T-helper 17 cell (primary cell): ENCODE measurements at regions not wholly inside any gene's neighbourhood (a gene's known extent, or its start where the extent isn't known, plus 50 kb on each side); places are given as distances from the start of the nearest gene placed in this dataset.
"Not testable (repeated sequence)": the region's sequence is repeated elsewhere in the genome, so short reads cannot be mapped to it uniquely, and the experiment has no call there.

Experiments
- ATAC-seq: fragments of 150-1000 bp; cut with Tn5 transposase; 2 replicates; pipeline ENCODE4 v1.10.0; 2021; ENCODE audit warnings: mild to moderate bottlenecking, moderate library complexity
- DNase-seq, 3 donors: peaks; one replicate each; pipeline versions ENCODE4 v3.0.0 to v3.0.0-alpha.2; 2020 to 2021
- H3K9me3 ChIP-seq: one replicate; pipeline ENCODE4 v1.7.0; 2013; ENCODE audit warnings: low read length, mild to moderate bottlenecking; ENCODE audit not compliant: control insufficient read depth, poor library complexity, severe bottlenecking
- H3K27ac Mint-ChIP-seq: one replicate; pipeline ENCODE4 v1.8.0; 2022; ENCODE audit warnings: mild to moderate bottlenecking, moderate library complexity, mixed read lengths
- H3K27me3 Mint-ChIP-seq: one replicate; pipeline ENCODE4 v1.8.0; 2022; ENCODE audit warnings: mixed read lengths
- H3K36me3 Mint-ChIP-seq: one replicate; pipeline ENCODE4 v1.8.0; 2022; ENCODE audit warnings: low read depth, mixed read lengths
- H3K4me1 Mint-ChIP-seq: one replicate; pipeline ENCODE4 v1.8.0; 2022; ENCODE audit warnings: mild to moderate bottlenecking, mixed read lengths
- H3K4me3 Mint-ChIP-seq: one replicate; pipeline ENCODE4 v1.8.0; 2022; ENCODE audit warnings: mild to moderate bottlenecking, moderate library complexity, mixed read lengths

DNA sequence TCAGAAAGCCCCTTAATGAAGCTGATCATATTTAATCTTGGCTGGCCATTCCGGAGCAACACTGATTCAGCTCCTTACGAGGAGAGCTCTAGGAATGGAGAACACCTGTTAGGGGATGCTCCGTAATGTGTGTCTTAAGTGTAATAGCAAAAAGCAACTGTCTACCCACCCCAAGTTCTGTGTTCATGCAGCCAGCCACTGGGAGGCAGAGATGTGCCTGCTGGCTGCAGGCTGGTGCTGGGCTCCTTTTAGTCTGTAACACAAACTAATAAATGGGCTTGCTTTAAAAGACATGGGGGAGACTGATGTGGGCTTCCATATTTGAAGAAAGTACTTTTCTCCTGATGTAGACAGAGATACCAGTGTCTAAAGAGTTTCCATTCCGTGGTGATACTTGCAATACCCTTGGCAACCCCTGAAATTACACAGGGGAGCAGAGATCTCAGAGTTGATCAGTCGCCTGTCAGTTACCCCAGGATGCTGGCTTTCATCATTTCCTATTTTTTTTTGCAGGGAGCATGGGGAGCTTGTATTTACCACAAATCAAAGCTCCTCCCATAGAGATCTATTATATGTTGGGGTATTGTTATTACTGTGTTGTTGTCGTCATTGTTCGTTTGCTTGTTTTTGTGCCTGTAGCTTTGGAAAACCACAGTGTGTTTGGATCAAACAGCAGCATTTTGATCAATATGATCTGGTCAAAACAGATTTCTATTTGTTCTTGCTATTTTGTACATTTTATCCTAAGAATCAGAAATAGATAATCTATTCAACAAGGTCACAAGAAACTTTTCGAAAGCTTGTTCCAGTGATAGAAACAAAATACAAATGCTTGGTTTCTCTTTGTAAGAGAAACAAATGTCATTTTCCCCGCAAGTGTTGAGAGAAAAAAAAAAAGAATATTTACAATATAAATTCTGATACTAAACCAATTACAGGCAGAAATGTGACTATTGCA is 65.8 kb downstream of the MTX3 start:
- Mint-ChIP-seq H3K36me3 (peaks cover 2% of the 10 kb centered on the region), H3K4me3 (no peak overlapping the region), H3K4me1 (no peaks in the 10 kb centered on the region), H3K27ac (no peak overlapping the region), H3K27me3 (peaks cover 16% of the 10 kb centered on the region)
- ATAC-seq = no peak
- H3K9me3 ChIP-seq = no peaks in the 10 kb centered on the region
- DNase-seq = no peak

DNA sequence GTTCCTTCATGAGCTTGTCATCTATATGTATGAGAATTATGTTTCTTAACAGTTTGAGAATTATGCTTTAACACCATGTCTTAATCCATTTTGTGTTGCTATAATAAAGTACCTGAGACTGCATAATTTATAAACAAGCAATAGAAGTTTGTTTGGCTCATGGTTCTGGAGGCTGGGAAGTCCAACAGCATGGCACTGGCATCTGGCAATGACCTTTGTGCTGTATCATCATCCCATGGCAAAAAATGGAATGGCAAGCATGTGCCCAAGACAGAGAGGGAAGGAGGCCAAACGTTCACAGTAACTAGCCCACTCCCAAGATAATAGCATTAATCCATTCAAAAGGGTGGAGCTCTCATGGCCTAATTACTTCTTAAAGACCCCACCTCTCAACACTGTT is 67.6 kb downstream of the MTX3 start:
- Mint-ChIP-seq H3K4me3 (no peak overlapping the region), H3K36me3 (peaks cover 2% of the 10 kb centered on the region), H3K27ac (no peak overlapping the region), H3K4me1 (no peaks in the 10 kb centered on the region), H3K27me3 (peaks cover 16% of the 10 kb centered on the region)
- no peak for ATAC-seq
- H3K9me3 ChIP-seq = no peaks in the 10 kb centered on the region
- no peak for DNase-seq

DNA sequence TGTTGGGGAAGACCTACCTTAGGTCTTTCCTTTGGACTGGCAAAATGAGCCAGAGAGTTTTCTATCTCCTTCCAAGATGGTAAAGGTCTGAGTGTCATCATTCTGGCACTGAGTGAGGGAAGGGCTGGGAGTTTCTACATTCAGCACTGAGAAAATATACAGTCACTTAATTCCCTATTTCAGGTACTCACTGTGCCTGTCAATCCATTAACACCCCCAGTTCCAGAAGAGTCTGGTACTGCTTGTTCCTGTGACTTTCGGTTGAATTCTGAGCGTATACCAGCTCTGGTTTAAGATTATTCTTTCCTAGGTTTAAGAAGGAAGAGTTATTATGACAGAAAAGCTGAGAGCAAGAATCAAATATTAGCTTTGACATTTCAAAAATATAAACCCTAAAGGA is 68.4 kb downstream of the MTX3 start:
- DNase-seq = no peak
- no peak for ATAC-seq
- no peaks in the 10 kb centered on the region for H3K9me3 ChIP-seq
- H3K27me3 Mint-ChIP-seq = peaks cover 16% of the 10 kb centered on the region
- peaks cover 2% of the 10 kb centered on the region for H3K36me3 Mint-ChIP-seq
- H3K4me1 Mint-ChIP-seq = no peaks in the 10 kb centered on the region
- no peak overlapping the region for H3K27ac Mint-ChIP-seq
- no peak overlapping the region for H3K4me3 Mint-ChIP-seq

DNA sequence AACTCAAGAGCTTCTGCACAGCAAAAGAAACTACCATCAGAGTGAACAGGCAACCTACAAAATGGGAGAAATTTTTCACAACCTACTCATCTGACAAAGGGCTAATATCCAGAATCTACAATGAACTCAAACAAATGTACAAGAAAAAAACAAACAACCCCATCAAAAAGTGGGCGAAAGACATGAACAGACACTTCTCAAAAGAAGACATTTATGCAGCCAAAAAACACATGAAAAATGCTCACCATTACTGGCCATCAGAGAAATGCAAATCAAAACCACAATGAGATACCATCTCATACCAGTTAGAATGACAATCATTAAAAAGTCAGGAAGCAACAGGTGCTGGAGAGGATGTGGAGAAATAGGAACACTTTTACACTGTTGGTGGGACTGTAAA is 83.6 kb downstream of the MTX3 start:
- H3K27ac Mint-ChIP-seq, DNase-seq: not testable (repeated sequence)

DNA sequence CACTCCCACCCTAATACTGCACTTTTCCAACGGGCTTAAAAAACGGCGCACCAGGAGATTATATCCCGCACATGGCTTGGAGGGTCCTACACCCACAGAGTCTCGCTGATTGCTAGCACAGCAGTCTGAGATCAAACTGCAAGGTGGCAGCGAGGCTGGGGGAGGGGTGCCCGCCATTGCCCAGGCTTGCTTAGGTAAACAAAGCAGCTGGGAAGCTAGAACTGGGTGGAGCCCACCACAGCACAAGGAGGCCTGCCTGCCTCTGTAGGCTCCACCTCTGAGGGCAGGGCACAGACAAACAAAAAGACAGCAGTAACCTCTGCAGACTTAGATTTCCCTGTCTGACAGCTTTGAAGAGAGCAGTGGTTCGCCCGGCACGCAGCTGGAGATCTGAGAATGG is 88.5 kb downstream of the MTX3 start:
- H3K36me3 Mint-ChIP-seq, H3K4me1 Mint-ChIP-seq, H3K27ac Mint-ChIP-seq, H3K9me3 ChIP-seq, H3K4me3 Mint-ChIP-seq, DNase-seq, ATAC-seq: not testable (repeated sequence)
- H3K27me3 Mint-ChIP-seq = peaks cover 37% of the 10 kb centered on the region

More for the DNA sequence above, 83.6 kb downstream of the MTX3 start:
- ATAC-seq, H3K4me3 Mint-ChIP-seq, H3K36me3 Mint-ChIP-seq, H3K4me1 Mint-ChIP-seq, H3K9me3 ChIP-seq: not testable (repeated sequence)
- H3K27me3 Mint-ChIP-seq = peaks cover 19% of the 10 kb centered on the region

DNA sequence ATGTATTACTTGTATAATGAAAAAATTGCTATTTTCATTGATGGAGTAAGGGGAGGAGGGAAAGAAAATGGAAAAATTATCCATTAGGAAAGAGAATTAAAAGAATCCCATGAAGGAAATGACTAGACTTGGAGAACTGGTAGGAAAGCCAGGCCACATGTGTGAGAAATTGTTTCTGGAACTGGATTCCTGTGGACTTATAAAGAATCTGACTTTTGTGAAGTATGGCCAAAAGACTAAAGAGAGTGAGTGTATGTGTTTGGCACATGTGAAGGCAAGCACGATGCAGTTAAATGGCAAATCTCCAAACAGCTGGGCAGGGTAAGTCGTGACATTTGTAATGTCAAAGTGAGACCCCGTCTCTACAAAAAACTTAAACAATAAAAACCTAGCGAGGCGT is 89.4 kb downstream of the MTX3 start:
- ATAC-seq = no peak
- Mint-ChIP-seq H3K4me3 (no peak overlapping the region), H3K36me3 (no peaks in the 10 kb centered on the region), H3K27ac (no peak overlapping the region), H3K27me3 (peaks cover 37% of the 10 kb centered on the region), H3K4me1 (no peaks in the 10 kb centered on the region)
- no peak for DNase-seq
- no peaks in the 10 kb centered on the region for H3K9me3 ChIP-seq

DNA sequence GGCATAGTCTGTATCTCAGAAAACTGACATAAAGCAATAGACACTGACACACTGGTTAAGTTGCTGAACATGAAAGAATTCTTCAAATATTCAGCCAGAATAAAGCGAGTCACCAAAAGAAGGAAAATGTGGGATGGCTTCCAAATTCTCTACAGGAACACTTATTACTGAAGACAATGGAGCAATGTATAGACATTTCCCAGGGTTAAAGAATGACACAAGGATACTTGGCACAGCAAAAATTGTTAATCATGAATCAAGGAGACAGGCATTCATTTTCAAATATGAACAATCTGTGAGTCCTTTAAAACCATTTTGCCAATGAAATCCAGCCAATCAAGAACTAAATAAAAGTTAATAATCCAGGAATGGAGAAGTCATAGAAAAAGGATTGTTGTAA is 92.5 kb downstream of the MTX3 start:
- Mint-ChIP-seq H3K36me3 (no peaks in the 10 kb centered on the region), H3K4me3 (no peak overlapping the region), H3K27ac (no peak overlapping the region), H3K27me3 (peaks cover 60% of the 10 kb centered on the region), H3K4me1 (no peaks in the 10 kb centered on the region)
- H3K9me3 ChIP-seq = no peaks in the 10 kb centered on the region
- DNase-seq = no peak
- ATAC-seq = no peak

DNA sequence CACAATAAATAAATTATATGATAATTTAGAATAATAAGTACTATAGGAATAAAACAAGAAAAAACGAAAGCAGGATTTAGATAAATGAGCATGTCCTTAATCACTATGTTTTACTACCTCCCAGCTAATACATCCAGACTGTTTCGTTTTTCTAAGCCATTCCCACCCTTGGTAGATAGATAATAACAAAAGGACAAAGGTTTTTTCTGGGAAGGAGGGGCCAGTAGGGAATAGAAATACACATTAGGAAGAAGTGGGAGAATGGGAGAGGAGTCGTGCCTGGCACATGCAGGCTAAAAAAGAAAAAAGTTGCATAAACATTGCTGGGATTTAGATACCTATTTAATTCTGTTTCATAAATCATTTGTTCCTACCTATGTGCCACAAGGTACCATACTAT is 97.1 kb downstream of the MTX3 start:
- no peak overlapping the region for H3K27ac Mint-ChIP-seq
- peaks cover 40% of the 10 kb centered on the region for H3K27me3 Mint-ChIP-seq
- H3K4me1 Mint-ChIP-seq = no peaks in the 10 kb centered on the region
- H3K36me3 Mint-ChIP-seq = no peaks in the 10 kb centered on the region
- DNase-seq = no peak
- H3K4me3 Mint-ChIP-seq = no peak overlapping the region
- ATAC-seq = no peak
- no peaks in the 10 kb centered on the region for H3K9me3 ChIP-seq

DNA sequence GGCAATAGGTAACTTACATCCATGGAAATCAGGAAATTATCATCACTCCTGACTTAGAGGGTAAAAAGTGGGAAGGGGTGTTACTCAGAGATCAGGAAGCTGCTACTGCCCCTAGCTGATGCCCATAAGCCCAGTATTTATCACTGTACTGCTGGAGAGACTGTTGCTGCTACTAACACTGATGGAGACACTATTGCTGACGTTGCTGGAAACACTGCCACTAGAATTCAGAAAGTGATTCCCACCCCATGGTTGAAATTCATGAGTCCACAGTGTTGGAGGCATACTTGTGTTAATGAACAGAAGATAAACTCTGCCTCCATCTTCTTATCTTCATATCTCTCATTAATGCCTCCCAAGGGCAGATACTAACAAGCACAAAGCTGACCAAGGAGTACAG is 97.6 kb downstream of the MTX3 start:
- no peak overlapping the region for H3K4me3 Mint-ChIP-seq
- H3K27ac Mint-ChIP-seq = no peak overlapping the region

DNA sequence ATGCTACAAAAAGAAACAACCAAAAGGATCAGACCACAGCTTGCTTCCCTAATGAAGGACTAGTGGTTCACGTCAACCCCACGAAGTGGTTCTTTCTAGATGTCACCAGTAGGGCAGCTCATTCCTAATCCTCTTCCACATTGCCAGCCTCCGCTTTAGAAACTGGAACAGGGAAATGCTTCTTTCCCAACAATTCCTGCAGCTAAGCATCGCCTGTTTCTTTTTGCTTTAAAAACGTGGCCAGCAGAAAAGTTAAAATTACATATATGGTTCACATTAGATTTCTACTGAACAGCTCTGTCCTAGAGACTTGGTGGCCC is 100.2 kb downstream of the MTX3 start:
- no peak overlapping the region for H3K4me3 Mint-ChIP-seq
- H3K27me3 Mint-ChIP-seq = peaks cover 30% of the 10 kb centered on the region
- no peaks in the 10 kb centered on the region for H3K36me3 Mint-ChIP-seq
- H3K4me1 Mint-ChIP-seq = no peaks in the 10 kb centered on the region
- DNase-seq (no peak), ATAC-seq (no peak)
- no peaks in the 10 kb centered on the region for H3K9me3 ChIP-seq
- H3K27ac Mint-ChIP-seq = no peak overlapping the region

More for the DNA sequence above, 97.6 kb downstream of the MTX3 start:
- no peaks in the 10 kb centered on the region for H3K9me3 ChIP-seq
- no peak for DNase-seq
- no peak for ATAC-seq
- peaks cover 35% of the 10 kb centered on the region for H3K27me3 Mint-ChIP-seq
- H3K4me1 Mint-ChIP-seq = no peaks in the 10 kb centered on the region
- H3K36me3 Mint-ChIP-seq = no peaks in the 10 kb centered on the region

DNA sequence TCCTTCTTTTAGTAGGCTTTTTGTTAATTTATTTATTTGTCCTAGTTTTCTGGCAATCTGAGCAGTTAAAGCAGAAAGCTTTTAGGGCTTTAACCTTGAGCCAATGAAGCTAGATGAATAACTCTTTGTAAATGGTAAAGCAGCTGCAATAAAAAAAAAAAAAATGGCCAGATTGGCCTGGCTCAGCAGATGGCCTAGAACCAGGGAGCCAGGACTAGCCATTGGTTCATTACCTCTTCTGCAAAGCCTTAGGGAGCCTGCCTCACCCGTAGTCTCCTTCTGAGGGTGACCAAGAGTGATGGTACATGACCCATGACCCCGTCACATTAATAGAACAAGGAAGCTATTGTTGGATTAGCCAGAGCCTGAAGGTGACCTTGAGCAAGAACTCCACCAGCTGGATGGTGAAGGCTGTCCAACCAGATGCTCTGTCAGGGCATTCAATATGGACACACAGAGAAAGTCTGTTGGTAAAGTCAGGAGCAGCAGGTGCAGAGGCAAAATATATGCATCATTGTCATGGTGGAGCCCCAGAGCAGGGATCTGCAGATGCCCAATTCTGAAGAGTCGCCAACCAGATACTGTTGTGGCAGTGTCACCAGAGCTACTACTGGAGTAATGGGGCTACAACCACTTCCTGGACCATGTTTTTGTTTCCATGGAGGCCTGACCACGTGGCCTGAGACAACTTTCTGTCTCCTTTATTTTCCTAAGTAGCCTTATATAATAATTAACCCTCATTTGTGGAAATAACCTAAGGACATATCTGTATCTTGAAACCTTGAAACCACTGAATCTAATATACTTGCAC is 100.7 kb downstream of the MTX3 start:
- ATAC-seq = no peak
- no peak for DNase-seq
- Mint-ChIP-seq H3K36me3 (no peaks in the 10 kb centered on the region), H3K4me3 (no peak overlapping the region), H3K27me3 (peaks cover 24% of the 10 kb centered on the region), H3K27ac (no peak overlapping the region), H3K4me1 (no peaks in the 10 kb centered on the region)
- no peaks in the 10 kb centered on the region for H3K9me3 ChIP-seq

DNA sequence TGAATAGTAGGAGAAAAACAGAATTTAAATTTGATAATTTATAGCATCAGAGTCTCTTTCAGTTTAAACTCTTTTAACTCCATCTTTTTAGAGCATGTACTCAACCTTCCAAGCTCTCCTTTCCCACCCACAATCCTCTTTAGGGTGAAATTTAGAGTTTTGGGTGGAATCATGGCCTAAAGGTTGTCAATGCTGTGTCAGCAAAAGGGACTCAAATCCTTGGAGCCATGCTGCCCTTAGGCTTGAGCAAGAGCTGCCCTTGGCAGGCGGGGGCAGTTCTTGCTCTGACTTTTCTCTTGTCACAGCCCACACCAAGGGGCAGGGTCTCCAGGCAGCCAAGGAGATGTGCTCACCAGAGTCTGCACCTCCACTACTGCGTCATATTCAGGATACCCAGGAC is 102.4 kb downstream of the MTX3 start:
- Mint-ChIP-seq H3K4me1 (no peaks in the 10 kb centered on the region), H3K4me3 (no peak overlapping the region), H3K27ac (no peak overlapping the region), H3K36me3 (no peaks in the 10 kb centered on the region), H3K27me3 (peaks cover 7% of the 10 kb centered on the region)
- ATAC-seq (no peak), DNase-seq (no peak)
- no peaks in the 10 kb centered on the region for H3K9me3 ChIP-seq

DNA sequence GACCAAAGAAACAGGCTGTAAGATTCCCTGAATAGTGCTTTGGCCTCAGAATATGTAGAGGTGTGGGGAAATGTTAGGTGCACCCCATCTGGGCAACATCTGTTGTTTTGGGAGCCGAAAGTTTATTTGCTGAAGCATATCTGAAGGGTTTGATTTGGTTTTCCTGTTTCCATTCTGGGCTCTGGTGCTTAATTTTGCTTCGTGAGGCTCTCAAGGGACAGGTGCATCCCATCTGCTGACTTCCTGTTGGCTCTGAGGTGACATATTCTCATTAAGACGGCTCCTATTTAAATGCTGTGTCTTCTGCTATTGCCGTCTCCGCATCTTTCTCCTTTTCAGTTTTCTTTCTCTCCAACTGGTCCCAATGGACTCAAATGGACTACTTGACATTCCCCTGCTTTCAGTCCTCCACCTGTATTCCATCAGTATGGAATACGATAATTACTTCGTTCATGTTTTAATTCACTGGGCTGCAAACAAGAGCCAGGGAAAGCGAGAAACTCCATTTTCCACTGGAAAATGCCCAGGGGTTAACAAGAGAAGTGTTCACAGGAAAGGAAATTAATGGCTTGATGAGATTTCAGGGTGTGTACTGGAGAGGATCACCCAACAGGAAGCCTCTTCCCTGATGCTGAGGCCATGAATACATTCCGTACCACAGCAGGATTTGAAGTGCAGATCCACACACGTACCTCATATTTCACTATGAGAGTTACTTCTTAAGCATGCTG is 104.0 kb downstream of the MTX3 start:
- H3K27ac Mint-ChIP-seq = no peak overlapping the region
- DNase-seq = no peak
- no peak overlapping the region for H3K4me3 Mint-ChIP-seq
- H3K36me3 Mint-ChIP-seq = no peaks in the 10 kb centered on the region
- H3K4me1 Mint-ChIP-seq = no peaks in the 10 kb centered on the region
- H3K27me3 Mint-ChIP-seq = no peaks in the 10 kb centered on the region
- H3K9me3 ChIP-seq = no peaks in the 10 kb centered on the region
- no peak for ATAC-seq
